DMS79 treated with DMSO at 0.1 percent for 48 hours (cell line): ENCODE measurements at regions not wholly inside any gene's neighbourhood (a gene's known extent, or its start where the extent isn't known, plus 50 kb on each side); places are given as distances from the start of the nearest gene placed in this dataset.

Experiments
- DNase-seq: peaks from one replicate; lab custom pipeline; 2025; lab: John Stamatoyannopoulos, UW

DNA sequence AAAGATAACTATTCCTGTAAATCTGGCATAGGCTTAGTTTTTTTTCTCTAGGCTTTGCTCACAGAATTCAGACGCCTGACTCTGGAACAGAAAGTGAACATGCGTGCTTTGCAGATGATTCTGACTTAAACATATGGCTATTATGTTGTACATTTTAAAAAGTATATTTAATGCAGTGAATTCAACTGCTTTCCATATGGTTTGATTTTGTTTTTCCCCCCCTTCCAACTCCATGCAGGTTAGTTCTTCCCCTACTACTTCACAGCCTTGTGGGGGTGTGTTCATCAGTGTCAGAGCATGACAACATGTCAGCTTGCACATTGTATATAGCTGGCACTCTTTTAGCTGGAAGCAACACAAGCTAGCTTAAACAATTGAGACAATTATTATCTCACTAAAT, 226.8 kb downstream of the TMEM167A start:
- DNase-seq = no peak

DNA sequence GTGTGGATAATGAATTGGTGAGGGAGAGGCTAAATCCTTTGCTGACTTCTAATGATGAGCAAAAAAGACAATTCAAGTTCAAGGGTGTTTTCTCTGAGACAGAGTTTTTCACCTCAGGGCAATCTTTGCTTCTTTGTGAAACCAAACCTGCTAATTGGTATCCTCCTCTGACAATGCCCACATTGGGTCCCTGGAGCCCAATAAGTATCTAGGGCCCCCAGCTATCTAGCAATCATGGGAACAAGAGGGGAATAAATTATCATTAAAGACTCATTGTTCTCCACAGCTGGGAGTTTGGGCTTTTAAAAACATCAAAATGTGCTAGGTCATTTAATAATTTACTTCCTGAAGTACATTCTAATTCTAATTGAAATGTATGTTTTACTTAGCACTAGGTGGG, 227.3 kb downstream of the TMEM167A start:
- no peak for DNase-seq

DNA sequence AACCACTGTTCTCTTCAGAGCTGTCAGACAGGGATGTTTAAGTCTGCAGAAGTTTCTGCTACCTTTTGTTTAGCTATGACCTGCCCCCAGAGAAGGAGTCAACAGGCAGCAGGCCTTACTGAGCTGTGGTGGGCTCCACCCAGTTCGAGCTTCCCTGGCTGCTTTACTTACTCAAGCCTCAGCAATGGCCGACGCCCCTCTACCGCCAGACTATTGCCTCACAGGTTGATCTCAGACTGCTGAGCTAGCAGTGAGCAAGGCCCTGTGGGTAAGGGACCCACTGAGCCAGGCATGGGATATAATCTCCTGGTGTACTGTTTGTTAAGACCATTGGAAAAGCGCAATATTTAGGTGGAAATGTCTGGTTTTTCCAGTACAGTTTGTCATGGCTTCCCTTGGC, 229.6 kb downstream of the TMEM167A start:
- no peak for DNase-seq

DNA sequence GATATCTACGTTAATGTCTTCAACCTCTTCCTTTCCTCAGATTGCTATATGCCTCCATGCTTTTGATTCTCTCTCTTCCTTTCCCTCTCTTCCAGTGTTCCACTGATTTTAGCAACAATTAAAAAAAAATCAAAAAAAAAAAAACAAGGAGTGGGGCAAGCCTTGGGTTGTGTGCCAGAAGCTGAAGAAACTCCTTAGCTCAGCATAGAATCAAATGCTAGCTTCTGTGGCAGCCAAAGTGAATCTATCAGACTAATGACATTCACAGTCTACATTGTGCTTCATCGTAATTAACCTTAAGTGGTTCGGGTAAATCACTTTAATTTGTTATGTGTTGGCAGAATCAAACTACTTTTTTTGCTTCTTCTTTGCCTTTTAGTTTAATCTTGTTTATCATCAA, 237.3 kb downstream of the TMEM167A start:
- DNase-seq = no peak

DNA sequence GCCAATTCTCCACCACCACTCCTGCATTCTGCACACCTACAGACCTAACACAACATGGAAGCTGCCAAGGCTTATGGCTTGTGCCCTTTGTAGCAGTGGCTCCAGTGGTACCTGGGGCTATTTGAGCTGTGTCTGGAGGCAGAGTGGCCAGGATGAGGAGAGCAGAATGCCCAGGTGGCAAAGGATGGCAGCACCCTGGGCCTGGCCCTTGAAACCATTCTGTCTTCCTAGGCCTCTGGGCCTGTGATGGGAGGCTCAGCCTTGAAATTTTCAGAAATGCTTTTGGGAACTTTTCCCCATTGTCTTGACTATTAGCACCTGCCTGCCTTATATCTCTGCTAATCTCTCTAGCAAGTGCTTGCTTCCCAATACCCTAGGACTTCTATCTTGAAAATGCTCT, 241.7 kb downstream of the TMEM167A start:
- DNase-seq = no peak

DNA sequence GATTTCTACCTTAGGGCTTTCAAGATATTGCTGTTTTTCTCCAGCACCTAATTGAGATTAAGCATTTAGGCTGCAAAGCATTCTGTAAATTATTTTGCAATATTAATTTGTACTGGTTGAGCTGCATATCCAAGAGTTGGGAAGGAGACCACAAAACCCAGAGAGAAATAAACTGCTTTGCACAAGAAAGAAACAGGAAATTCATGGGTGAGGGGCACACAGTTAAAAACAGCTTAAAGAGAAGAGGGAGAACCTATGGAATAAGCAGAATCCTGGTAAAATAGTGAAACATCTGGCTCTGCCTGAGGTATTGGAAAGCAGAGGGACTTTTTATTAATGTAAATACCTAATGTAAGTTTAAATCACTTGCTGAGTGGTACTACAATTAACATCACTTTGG, 243.0 kb downstream of the TMEM167A start:
- DNase-seq = no peak

DNA sequence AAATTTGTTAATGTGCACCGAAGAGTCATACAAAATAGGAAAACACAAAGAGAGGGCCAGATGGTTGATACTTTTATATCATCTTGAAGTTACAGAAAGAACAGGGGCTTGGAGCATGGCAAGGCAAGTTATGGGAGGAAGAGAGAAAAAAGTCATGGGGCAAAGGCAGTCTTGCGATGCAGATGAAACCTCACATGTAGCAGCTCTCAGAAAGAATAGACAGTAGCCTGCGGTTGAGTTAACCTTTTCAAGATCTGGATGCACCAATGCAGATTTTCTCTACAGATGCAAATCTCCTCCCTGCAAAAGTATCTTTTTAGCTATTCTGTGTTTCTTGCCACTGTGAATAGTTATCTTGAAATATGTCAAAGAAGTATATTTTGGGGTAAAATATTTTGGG, 243.9 kb downstream of the TMEM167A start:
- no peak for DNase-seq

DNA sequence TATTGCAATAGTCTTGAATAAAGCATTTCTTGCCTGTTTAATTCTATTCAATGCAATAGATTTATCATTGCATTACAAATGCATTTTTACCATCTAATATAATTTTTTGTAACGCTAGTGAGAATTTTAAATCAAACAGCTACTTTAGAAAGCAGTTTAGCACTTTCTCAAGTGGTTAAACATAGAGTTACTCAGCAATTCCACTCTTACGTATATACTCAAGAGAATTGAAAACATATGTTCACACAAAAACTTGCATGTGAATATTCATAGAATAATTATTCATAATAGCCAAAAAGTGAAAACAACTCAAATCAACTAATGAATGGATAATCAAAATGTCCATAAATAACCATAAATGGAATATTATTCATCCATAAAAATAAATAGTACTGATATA, 244.7 kb downstream of the TMEM167A start:
- DNase-seq = no peak

DNA sequence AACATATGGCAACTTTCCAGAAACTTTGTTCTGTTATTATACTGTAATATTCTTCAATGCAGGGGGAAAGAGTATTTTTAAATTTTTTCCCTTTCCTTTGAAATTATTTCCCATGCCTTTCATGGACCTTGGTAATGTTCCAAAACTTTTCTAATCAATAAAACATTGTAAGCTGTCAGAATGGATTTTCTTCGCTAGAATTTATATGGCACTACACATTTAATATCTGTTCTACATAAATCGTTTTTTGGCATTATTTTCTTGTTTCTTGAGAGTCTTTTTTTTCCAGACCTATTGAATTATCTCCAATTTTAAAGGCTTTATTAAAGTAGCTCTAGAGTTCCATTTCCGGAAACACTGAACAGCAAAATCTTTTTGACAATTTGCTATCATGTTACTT, 249.0 kb downstream of the TMEM167A start:
- no peak for DNase-seq

DNA sequence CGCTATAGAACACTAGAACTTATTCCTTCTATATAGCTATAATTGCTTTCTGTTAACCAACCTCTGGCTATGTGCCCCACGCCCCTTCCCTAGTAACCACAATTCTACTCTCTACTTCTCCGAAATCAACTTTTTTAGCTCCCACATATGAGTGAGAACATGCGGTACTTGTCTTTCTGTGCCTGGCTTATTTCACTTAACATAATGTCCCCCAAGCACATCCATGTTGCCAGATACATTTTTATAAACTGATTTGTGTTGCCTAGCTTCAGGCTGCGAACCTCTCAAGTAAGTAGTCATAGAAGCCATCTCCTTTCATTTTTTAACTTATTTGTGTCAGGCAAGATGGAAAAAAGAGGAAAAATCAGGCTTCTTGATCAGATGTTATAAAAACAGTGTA, 249.5 kb downstream of the TMEM167A start:
- DNase-seq = no peak

DNA sequence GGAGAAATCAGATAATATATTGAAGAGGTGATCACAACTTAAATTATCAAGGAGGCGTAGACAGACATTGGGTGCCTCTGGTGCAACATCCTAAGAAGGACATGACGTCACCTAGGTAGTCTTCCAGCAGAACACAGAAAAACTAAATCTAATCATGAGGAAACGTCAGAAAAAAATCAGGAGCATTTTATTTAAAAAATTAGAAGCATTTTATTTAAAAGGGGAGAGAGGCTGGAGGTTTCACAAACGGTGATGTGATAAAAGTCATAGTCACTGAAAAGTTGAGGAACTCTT, 254.6 kb downstream of the TMEM167A start:
- DNase-seq = no peak

DNA sequence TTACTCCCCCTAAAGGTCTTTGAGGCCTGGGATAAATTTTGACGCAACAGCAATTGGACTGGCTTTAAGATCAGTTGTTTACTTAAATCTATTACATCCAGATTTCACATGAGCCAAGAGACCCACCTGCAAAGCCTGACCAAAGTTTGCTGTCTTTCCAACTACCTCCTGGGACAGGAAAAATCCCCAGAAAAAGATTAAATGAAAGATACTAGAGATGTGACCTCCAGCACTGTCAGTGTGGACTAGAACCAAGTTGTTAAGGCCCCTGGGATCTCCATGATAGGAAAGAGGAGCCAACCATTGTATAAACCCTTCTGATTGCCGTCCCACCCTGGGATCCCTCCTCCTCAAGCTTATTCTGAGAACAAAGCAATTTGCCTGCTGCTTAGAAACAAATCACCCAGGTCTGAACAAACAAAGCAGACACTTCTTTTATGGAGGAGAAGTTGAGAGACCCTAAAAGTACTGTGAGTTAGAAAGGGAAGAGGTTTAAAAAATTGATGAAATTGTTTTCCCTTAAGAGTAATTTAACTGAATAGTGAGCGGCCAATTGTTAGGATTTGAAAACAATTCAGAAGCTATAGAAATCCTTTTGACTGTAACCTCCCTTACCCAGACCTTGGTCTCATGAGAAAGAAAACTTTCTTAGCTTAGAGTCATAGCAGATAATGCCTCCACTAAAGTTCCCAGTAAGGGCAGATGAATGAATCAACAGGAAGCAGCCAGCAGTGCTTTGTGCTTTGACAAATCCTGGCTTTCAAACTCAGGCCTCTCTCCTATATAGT, 255.2 kb downstream of the TMEM167A start:
- DNase-seq = no peak

DNA sequence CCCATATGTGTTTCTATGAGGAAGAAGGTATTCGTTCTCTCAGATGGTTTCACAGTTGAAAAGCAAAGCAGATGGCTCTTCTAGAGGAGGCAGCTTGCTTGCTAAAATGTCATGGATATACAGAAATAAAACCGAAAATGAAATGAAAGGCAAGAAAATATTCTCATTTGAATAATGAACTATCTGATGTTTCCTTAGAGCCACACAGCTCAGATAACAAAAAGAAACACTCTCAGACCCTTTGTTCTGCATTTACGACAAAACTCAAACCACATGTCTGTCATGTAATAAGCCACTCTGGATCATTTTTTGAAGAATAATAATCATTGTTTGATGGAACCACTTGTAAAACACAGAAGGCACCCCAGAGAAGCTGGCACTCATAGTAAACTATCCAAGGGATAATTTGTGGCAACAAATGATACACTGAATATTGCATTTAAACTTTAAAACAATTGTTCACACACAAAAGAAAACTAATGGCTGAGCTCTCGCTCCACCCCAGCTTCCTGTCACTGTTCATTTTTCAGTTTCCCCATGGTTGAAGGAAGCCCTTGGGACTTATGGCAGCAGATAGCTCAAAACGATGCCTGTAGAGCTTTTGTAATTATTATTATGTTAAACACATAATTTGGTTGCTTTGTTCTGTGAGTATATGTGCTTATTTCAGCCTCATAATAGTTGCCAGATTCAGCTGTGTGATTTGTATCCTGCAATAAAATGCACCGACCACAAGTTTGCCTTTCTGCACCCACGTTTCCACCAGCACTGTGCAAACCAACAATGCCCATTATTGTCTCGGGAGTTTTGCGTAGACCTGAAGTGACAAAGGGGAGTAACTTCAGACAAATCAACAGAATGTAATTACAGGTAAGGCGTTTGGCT, 256.0 kb downstream of the TMEM167A start:
- DNase-seq = no peak

DNA sequence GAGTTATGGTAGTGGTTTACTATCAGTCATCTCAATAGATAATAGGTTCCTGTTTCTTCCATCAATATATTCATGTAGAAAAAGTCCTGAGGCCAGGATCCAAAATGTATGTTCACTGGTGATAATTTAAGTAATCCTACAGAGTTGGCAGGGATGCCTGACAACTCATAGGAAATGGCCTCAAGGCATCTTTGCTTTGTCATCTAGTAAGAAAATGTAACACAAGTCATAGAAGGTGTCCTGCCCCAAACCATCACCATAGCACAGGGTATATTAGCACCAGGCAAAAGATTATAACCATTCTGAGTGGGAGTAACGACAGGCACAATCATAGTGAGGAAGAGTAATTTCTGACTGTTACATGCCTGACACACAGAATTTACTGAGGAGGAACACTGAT, 257.0 kb downstream of the TMEM167A start:
- no peak for DNase-seq

DNA sequence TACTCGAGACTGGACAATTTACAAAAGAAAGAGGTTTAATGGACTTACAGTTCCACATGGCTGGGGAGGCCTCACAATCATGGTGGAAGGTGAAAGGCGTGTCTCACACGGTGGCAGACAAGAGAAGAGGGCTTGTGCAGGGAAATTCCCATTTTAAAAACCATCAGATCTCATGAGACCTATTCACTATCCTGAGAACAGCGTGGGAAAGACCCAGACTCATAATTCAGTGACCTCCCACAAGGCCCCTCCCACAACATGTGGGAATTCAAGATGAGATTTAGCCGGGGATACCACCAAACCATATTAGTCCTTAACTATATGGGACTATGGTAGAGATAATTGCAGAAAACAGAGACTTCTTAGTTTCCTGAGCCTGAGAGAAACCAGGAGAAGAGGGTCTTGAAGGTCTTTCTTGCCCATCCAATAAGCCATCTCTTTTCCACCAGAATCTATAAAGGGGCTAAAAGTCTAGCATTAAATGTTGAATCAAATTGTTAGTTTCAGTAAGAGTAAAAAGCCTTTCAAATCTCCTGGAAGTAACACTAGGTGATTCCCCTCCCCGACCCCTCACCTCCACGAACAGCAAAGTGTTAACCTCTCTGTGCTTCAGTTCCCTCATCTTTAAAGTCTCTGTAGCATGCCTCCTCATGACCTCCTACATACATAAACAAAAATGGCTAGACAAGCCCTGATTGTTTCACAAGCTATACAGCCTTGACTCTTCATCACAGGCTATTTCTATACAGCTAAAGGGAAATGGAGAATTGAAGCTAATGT, 259.1 kb downstream of the TMEM167A start:
- no peak for DNase-seq

DNA sequence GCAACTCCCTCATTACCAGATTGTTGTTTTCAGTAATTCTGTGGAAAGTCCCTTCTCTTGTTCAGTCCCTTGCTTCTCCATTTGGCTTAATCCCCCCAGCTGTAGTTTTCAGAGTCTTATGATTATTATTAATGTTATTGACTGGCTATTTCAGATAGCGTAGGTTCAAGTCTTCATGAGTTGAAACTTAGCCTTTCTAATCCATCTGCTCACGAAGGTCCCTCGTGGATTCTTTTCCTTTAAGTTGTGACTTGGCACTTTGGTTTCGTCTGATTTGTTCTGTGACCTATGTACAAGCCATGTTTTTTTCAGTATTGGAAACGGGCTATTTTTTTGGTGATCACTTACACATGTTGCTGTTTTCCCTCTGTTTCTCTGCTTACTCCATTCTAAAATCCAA, 260.3 kb downstream of the TMEM167A start:
- DNase-seq = no peak

DNA sequence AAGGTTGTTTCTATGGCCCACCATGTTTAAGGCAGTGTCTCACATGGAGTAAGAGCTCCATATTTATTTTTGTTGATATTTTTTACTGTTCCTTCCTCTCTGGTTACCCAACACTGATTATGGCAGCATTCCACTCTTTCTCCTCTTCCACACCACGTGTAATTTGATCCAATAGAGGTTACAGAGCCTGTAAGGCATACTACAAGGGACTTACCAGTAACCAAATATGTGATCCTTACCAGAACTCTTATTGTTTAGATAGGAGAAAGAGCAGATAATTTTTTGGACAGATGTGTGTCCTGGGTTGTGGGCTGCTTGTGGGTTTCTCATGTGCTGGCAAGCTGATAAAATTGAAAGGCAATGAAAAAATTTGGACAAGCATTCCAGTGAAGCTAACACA, 261.3 kb downstream of the TMEM167A start:
- no peak for DNase-seq

DNA sequence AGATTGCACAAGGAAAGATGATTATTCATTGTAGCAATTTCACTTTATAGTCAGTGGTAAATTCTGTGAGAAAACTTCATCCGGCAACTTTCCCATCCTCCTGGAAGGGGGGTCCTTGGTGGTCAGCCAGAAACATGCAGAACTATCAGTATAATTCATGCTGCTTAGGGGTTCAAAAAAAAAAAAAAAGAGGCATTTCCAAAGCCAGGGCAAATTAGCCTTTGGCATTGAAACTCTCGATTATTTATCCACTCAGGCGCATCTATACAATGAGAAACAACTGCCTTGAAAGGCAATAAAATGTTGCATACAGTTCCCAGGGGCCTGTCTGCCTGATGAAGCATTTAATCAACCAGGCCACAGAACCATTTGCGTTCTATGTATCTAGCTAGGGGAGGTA, 263.3 kb downstream of the TMEM167A start:
- no peak for DNase-seq

DNA sequence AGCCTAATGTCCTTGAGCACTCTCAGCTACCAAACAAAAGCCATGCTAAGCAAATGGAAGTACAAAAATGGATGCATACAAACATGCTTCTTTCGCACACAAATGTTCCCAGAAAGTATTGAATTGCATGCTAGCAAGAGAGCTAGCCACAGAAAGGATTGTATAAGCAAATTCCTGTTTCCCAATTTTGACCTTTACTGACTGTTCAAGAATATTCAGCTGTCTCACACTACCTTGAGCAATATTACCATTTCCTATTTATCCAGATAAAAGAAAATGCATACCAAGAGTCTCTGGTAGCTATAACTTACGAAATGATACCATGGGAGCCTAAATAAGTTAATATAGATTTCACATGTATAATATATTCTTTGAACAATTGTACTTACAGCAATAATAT, 264.6 kb downstream of the TMEM167A start:
- DNase-seq = no peak

DNA sequence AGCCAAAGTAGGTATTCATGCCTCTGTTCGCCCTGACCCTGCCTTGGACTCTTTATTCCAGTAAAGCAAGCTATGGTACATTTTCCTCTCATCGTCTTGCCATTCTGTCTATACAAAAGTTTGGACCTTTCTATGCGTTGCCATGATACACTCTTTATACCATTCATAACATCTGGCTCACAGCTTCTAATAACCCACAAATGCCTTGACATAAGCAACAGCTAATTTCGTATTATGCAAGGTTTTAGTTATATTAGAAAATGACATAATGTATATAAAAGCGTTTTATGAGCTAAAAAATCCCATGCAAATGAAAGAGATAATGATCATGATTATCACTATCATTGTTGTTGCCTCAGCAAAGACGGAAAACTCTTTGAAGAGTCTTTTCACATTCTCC, 265.7 kb downstream of the TMEM167A start:
- DNase-seq = no peak

DNA sequence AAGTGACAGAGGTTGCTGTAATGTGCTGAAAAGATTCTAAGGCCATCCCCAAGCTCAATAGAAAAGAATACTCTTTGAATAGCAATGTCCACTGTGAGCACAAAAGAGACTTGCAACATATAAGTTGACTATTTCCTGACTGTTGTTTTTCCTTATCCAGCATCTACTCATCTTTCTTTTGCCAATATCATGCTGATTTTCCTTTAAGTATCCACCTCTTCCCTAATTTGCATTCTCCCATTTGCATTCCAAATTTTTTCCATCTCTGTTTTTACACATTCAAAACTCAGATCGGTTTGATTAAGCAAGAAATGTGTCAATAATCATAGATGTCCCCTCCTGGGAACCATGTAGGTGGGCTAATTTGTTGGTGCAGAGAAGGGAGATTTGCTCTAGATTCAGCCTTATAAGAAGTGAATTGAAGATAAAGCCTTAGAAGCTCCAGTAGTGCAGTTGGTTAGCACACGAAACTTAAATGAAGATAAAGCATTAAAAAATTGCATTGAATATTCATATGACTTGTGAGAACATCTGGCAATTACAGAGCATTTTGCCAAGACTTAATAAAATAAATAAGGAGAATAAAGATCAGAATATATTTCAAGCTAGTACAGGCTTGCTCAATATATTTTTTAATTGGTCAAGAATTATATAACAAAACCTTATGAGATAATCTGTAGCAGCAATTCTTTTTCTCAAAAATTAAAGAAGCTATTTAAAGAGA, 267.6 kb downstream of the TMEM167A start:
- DNase-seq = no peak

DNA sequence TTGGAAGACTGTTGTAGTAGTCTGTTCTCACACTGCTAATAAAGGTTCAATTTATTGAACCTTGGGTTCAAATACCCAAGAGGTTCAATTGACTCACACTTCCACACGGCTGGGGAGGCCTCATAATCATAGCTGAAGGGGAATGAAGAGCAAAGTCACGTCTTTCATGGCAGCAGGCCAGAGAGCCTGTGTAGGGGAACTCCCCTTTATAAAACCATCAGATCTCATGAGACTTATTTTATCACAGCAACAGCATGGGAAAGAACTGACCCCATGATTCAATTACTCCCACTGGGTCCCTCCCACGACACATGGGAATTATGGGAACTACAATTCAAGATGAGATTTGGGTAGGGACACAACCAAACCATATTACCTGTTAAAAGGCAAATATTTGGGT, 268.2 kb downstream of the TMEM167A start:
- DNase-seq = no peak
